ENCODE measurements at regions not wholly inside any gene's neighbourhood (a gene's known extent, or its start where the extent isn't known, plus 50 kb on each side); places are given as distances from the start of the nearest gene placed in this dataset.
A peak's percentile ranks its signal among the peaks of the same experiment; 100 is the strongest.

GRCh38 chr15:62756995-62757360 is 285.6 kb upstream of the TPM1 start:
- no peak for DNase-seq

- DNase-seq = no peak
Observed at GRCh38 chr15:62757535-62757934, 285.0 kb upstream of the TPM1 start.

GRCh38 chr15:62758126-62758951 is 284.2 kb upstream of the TPM1 start:
- DNase-seq = no peak

GRCh38 chr15:62758952-62759349 is 283.6 kb upstream of the TPM1 start:
- no peak for DNase-seq

GRCh38 chr15:62760538-62760937 is 282.0 kb upstream of the TPM1 start:
- DNase-seq = no peak

- DNase-seq = no peak
Observed at GRCh38 chr15:62765916-62766315, 276.6 kb upstream of the TPM1 start.

- no peak for DNase-seq
Observed at GRCh38 chr15:62766599-62766998, 275.9 kb upstream of the TPM1 start.

- DNase-seq = no peak
Observed at GRCh38 chr15:62769604-62770003, 272.9 kb upstream of the TPM1 start.

- DNase-seq = no peak
Observed at GRCh38 chr15:62770111-62770660, 272.4 kb upstream of the TPM1 start.

GRCh38 chr15:62770752-62771151 is 271.8 kb upstream of the TPM1 start:
- DNase-seq = no peak

- DNase-seq = no peak
Observed at GRCh38 chr15:62771234-62771633, 271.3 kb upstream of the TPM1 start.

- no peak for DNase-seq
Observed at GRCh38 chr15:62773369-62774165, 269.0 kb upstream of the TPM1 start.

GRCh38 chr15:62775932-62776331 is 266.6 kb upstream of the TPM1 start:
- DNase-seq = no peak

GRCh38 chr15:62777671-62778070 is 264.9 kb upstream of the TPM1 start:
- DNase-seq = no peak

- no peak for DNase-seq
Observed at GRCh38 chr15:62779036-62779770, 263.3 kb upstream of the TPM1 start.

GRCh38 chr15:62779899-62780298 is 262.6 kb upstream of the TPM1 start:
- no peak for DNase-seq

GRCh38 chr15:62781081-62781497 is 261.5 kb upstream of the TPM1 start:
- peak; percentile 60 for DNase-seq

- peak; percentile 74 for DNase-seq
Observed at GRCh38 chr15:62782071-62782841, 260.3 kb upstream of the TPM1 start.

GRCh38 chr15:62782896-62783295 is 259.7 kb upstream of the TPM1 start:
- no peak for DNase-seq

- no peak for DNase-seq
Observed at GRCh38 chr15:62783303-62783957, 259.1 kb upstream of the TPM1 start.

GRCh38 chr15:62785881-62786828 is 256.4 kb upstream of the TPM1 start:
- no peak for DNase-seq

Data from OCI-M1 (cell line).